ENCODE measurements at regions not wholly inside any gene's neighbourhood (a gene's known extent, or its start where the extent isn't known, plus 50 kb on each side); places are given as distances from the start of the nearest gene placed in this dataset.

- TF ChIP-seq CTCF (conservative IDR thresholded peaks at IDR 0.05 in 1 of 2, IDR thresholded peaks at IDR 0.05 in 1 of 2; ENCODE audit: low read depth in 1 of 2, low read length in 2 of 2) (no peak), EZH2 (IDR thresholded peaks at IDR 0.05; ENCODE audit: low read length, missing control alignments) (no peak)
These were observed 101.3 kb upstream of the LRRC3B start for GRCh38 chr3:26521261-26521660.
